ENCODE measurements at regions not wholly inside any gene's neighbourhood (a gene's known extent, or its start where the extent isn't known, plus 50 kb on each side); places are given as distances from the start of the nearest gene placed in this dataset.
"Not testable (repeated sequence)": the region's sequence is repeated elsewhere in the genome, so short reads cannot be mapped to it uniquely, and the experiment has no call there.

DNA sequence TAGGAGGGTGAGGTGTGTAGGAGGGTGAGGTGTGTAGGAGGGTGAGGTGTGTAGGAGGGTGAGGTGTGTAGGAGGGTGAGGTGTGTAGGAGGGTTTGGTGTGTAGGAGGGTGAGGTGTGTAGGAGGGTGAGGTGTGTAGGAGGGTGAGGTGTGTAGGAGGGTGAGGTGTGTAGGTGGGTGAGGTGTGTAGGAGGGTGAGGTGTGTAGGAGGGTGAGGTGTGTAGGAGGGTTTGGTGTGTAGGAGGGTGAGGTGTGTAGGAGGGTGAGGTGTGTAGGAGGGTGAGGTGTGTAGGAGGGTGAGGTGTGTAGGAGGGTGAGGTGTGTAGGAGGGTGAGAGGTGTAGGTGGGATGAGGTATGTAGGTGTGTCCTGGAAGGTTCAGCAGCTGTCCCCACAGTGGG lies 144.7 kb downstream of the DLL1 start:
- not testable (repeated sequence) for H3K9ac ChIP-seq (ENCODE audit: low read depth in 1 of 2, low read length in 2 of 2); H3K4me3 ChIP-seq (ENCODE audit: low read depth in 1 of 2, low read length in 2 of 2); H3K27me3 ChIP-seq (ENCODE audit: control insufficient read depth in 1 of 2, insufficient read depth in 2 of 2, low read length in 2 of 2); H3K36me3 ChIP-seq (ENCODE audit: control insufficient read depth in 1 of 2, insufficient read depth in 2 of 2, low read length in 2 of 2); H3K27ac ChIP-seq (ENCODE audit: low read depth, low read length); H3K9me3 ChIP-seq (ENCODE audit: control insufficient read depth in 1 of 2, low read length in 2 of 2)
- peaks cover 0 to 13% of the 10 kb centered on the region in 2 donors for H3K4me1 ChIP-seq (ENCODE audit: control insufficient read depth in 1 of 2, insufficient read depth in 2 of 2, low read length in 2 of 2)

GRCh38 chr6:170145716-170146115 lies 145.2 kb downstream of the DLL1 start:
- not testable (repeated sequence) for H3K9ac ChIP-seq (ENCODE audit: low read depth in 1 of 2, low read length in 2 of 2); H3K4me3 ChIP-seq (ENCODE audit: low read depth in 1 of 2, low read length in 2 of 2); H3K27ac ChIP-seq (ENCODE audit: low read depth, low read length); H3K9me3 ChIP-seq (ENCODE audit: control insufficient read depth in 1 of 2, low read length in 2 of 2); H3K36me3 ChIP-seq (ENCODE audit: control insufficient read depth in 1 of 2, insufficient read depth in 2 of 2, low read length in 2 of 2); H3K27me3 ChIP-seq (ENCODE audit: control insufficient read depth in 1 of 2, insufficient read depth in 2 of 2, low read length in 2 of 2)
- peaks cover 0 to 13% of the 10 kb centered on the region in 2 donors for H3K4me1 ChIP-seq (ENCODE audit: control insufficient read depth in 1 of 2, insufficient read depth in 2 of 2, low read length in 2 of 2)

GRCh38 chr6:170145272-170145592 lies 145.6 kb downstream of the DLL1 start:
- Histone ChIP-seq H3K4me3 (ENCODE audit: low read depth in 1 of 2, low read length in 2 of 2) (no peak overlapping the region), H3K27ac (ENCODE audit: low read depth, low read length) (no peak overlapping the region), H3K27me3 (ENCODE audit: control insufficient read depth in 1 of 2, insufficient read depth in 2 of 2, low read length in 2 of 2) (peaks cover 0 to 3% of the 10 kb centered on the region in 2 donors), H3K4me1 (ENCODE audit: control insufficient read depth in 1 of 2, insufficient read depth in 2 of 2, low read length in 2 of 2) (peaks cover 0 to 13% of the 10 kb centered on the region in 2 donors), H3K36me3 (ENCODE audit: control insufficient read depth in 1 of 2, insufficient read depth in 2 of 2, low read length in 2 of 2) (no peaks in the 10 kb centered on the region), H3K9me3 (ENCODE audit: control insufficient read depth in 1 of 2, low read length in 2 of 2) (peaks cover 0 to 7% of the 10 kb centered on the region in 2 donors), H3K9ac (ENCODE audit: low read depth in 1 of 2, low read length in 2 of 2) (no peak overlapping the region)

DNA sequence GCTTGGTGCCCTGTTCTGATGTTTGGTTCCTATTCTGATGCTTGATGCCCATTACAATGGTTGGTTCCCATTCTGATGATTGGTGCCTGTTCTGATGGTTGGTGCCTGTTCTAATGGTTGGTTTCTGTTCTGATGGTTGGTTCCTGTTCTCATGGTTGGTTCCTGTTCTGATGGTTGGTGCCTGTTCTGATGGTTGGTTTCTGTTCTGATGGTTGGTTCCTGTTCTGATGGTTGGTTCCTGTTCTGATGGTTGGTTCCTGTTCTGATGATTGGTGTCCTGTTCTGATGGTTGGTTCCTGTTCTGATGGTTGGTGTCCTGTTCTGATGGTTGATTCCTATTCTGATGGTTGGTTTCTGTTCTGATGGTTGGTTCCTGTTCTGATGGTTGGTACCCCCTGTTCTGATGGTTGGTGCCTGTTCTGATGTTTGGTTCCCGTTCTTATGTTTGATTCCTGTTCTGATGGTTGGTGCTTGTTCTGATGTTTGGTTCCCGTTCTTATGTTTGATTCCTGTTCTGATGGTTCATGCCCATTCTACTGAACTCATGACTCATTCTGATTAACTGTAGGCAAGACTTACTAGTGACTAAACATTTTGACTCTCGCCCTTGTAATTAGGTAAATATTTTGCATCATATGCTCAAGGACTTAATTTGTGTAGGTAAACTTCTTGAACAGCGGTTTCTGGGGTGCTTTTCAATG lies 146.2 kb downstream of the DLL1 start:
- Histone ChIP-seq H3K4me1 (ENCODE audit: control insufficient read depth in 1 of 2, insufficient read depth in 2 of 2, low read length in 2 of 2) (peaks cover 0 to 13% of the 10 kb centered on the region in 2 donors), H3K9ac (ENCODE audit: low read depth in 1 of 2, low read length in 2 of 2) (no peak overlapping the region), H3K36me3 (ENCODE audit: control insufficient read depth in 1 of 2, insufficient read depth in 2 of 2, low read length in 2 of 2) (no peaks in the 10 kb centered on the region), H3K27me3 (ENCODE audit: control insufficient read depth in 1 of 2, insufficient read depth in 2 of 2, low read length in 2 of 2) (peaks cover 0 to 3% of the 10 kb centered on the region in 2 donors), H3K9me3 (ENCODE audit: control insufficient read depth in 1 of 2, low read length in 2 of 2) (peaks cover 0 to 7% of the 10 kb centered on the region in 2 donors), H3K27ac (ENCODE audit: low read depth, low read length) (no peak overlapping the region), H3K4me3 (ENCODE audit: low read depth in 1 of 2, low read length in 2 of 2) (no peak overlapping the region)

GRCh38 chr6:170143401-170144150 lies 147.3 kb downstream of the DLL1 start:
- Histone ChIP-seq H3K27ac (ENCODE audit: low read depth, low read length) (no peak overlapping the region), H3K9me3 (ENCODE audit: control insufficient read depth in 1 of 2, low read length in 2 of 2) (peaks cover 0 to 7% of the 10 kb centered on the region in 2 donors), H3K4me3 (ENCODE audit: low read depth in 1 of 2, low read length in 2 of 2) (no peak overlapping the region), H3K36me3 (ENCODE audit: control insufficient read depth in 1 of 2, insufficient read depth in 2 of 2, low read length in 2 of 2) (no peaks in the 10 kb centered on the region), H3K4me1 (ENCODE audit: control insufficient read depth in 1 of 2, insufficient read depth in 2 of 2, low read length in 2 of 2) (peaks cover 0 to 13% of the 10 kb centered on the region in 2 donors), H3K9ac (ENCODE audit: low read depth in 1 of 2, low read length in 2 of 2) (no peak overlapping the region), H3K27me3 (ENCODE audit: control insufficient read depth in 1 of 2, insufficient read depth in 2 of 2, low read length in 2 of 2) (peaks cover 0 to 3% of the 10 kb centered on the region in 2 donors)

- peaks cover 0 to 13% of the 10 kb centered on the region in 2 donors for H3K4me1 ChIP-seq (ENCODE audit: control insufficient read depth in 1 of 2, insufficient read depth in 2 of 2, low read length in 2 of 2)
- no peaks in the 10 kb centered on the region for H3K36me3 ChIP-seq (ENCODE audit: control insufficient read depth in 1 of 2, insufficient read depth in 2 of 2, low read length in 2 of 2)
- no peak overlapping the region for H3K9ac ChIP-seq (ENCODE audit: low read depth in 1 of 2, low read length in 2 of 2)
- H3K4me3 ChIP-seq (ENCODE audit: low read depth in 1 of 2, low read length in 2 of 2): no peak overlapping the region
- H3K27ac ChIP-seq (ENCODE audit: low read depth, low read length): no peak overlapping the region
- peaks cover 0 to 7% of the 10 kb centered on the region in 2 donors for H3K9me3 ChIP-seq (ENCODE audit: control insufficient read depth in 1 of 2, low read length in 2 of 2)
- peaks cover 0 to 3% of the 10 kb centered on the region in 2 donors for H3K27me3 ChIP-seq (ENCODE audit: control insufficient read depth in 1 of 2, insufficient read depth in 2 of 2, low read length in 2 of 2)
These were observed 148.3 kb downstream of the DLL1 start for GRCh38 chr6:170142559-170142958.

DNA sequence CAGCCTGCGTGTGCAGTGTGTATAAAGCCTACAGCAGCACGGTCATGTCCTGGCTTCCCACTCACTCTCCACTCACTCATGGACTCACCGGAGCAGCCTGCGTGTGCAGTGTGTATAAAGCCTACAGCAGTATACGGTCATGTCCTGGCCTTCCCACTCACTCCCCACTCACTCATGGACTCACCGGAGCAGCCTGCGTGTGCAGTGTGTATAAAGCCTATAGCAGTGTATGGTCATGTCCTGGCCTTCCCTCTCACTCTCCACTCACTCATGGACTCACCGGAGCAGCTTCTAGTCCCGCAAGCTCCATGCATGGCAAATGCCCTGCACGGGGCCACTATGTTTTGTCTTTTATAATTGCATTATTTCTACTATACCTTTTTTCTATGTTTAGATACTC lies 149.8 kb downstream of the DLL1 start:
- H3K36me3 ChIP-seq (ENCODE audit: control insufficient read depth in 1 of 2, insufficient read depth in 2 of 2, low read length in 2 of 2); H3K27me3 ChIP-seq (ENCODE audit: control insufficient read depth in 1 of 2, insufficient read depth in 2 of 2, low read length in 2 of 2): not testable (repeated sequence)

GRCh38 chr6:170140129-170140528 lies 150.7 kb downstream of the DLL1 start:
- no peaks in the 10 kb centered on the region for H3K36me3 ChIP-seq (ENCODE audit: control insufficient read depth in 1 of 2, insufficient read depth in 2 of 2, low read length in 2 of 2)
- peaks cover 0 to 7% of the 10 kb centered on the region in 2 donors for H3K9me3 ChIP-seq (ENCODE audit: control insufficient read depth in 1 of 2, low read length in 2 of 2)
- peaks cover 0 to under 1% of the 10 kb centered on the region in 2 donors for H3K4me1 ChIP-seq (ENCODE audit: control insufficient read depth in 1 of 2, insufficient read depth in 2 of 2, low read length in 2 of 2)
- H3K27ac ChIP-seq (ENCODE audit: low read depth, low read length): no peak overlapping the region
- no peak overlapping the region for H3K9ac ChIP-seq (ENCODE audit: low read depth in 1 of 2, low read length in 2 of 2)
- no peaks in the 10 kb centered on the region for H3K27me3 ChIP-seq (ENCODE audit: control insufficient read depth in 1 of 2, insufficient read depth in 2 of 2, low read length in 2 of 2)
- no peak overlapping the region for H3K4me3 ChIP-seq (ENCODE audit: low read depth in 1 of 2, low read length in 2 of 2)

More for the DNA sequence above, 149.8 kb downstream of the DLL1 start:
- not testable (repeated sequence) for H3K9me3 ChIP-seq (ENCODE audit: control insufficient read depth in 1 of 2, low read length in 2 of 2); H3K9ac ChIP-seq (ENCODE audit: low read depth in 1 of 2, low read length in 2 of 2); H3K4me3 ChIP-seq (ENCODE audit: low read depth in 1 of 2, low read length in 2 of 2); H3K4me1 ChIP-seq (ENCODE audit: control insufficient read depth in 1 of 2, insufficient read depth in 2 of 2, low read length in 2 of 2); H3K27ac ChIP-seq (ENCODE audit: low read depth, low read length)

DNA sequence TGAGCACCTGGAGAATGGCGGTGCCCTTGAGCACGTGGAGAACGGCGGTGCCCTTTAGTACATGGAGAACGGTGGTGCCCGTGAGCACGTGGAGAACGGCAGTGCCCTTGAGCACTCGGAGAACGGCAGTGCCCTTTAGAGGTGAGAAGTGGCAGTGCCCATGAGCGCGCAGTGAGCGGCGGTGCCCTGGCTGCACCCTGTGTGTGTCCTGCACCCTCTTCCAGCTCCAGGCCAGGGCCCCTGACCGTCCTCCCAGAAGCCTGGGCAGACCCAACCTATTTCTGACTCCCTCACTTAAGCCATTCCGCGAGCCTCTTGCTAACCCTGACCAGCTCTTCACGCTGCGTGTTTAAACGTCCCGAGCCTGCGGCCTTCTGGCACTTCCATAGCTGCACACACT lies 151.3 kb downstream of the DLL1 start:
- no peak overlapping the region for H3K27ac ChIP-seq (ENCODE audit: low read depth, low read length)
- no peaks in the 10 kb centered on the region for H3K36me3 ChIP-seq (ENCODE audit: control insufficient read depth in 1 of 2, insufficient read depth in 2 of 2, low read length in 2 of 2)
- no peaks in the 10 kb centered on the region for H3K4me1 ChIP-seq (ENCODE audit: control insufficient read depth in 1 of 2, insufficient read depth in 2 of 2, low read length in 2 of 2)
- H3K27me3 ChIP-seq (ENCODE audit: control insufficient read depth in 1 of 2, insufficient read depth in 2 of 2, low read length in 2 of 2): no peaks in the 10 kb centered on the region
- H3K9me3 ChIP-seq (ENCODE audit: control insufficient read depth in 1 of 2, low read length in 2 of 2): peaks cover 0 to 4% of the 10 kb centered on the region in 2 donors
- no peak overlapping the region for H3K9ac ChIP-seq (ENCODE audit: low read depth in 1 of 2, low read length in 2 of 2)
- no peak overlapping the region for H3K4me3 ChIP-seq (ENCODE audit: low read depth in 1 of 2, low read length in 2 of 2)

GRCh38 chr6:170139046-170139445 lies 151.8 kb downstream of the DLL1 start:
- H3K4me1 ChIP-seq (ENCODE audit: control insufficient read depth in 1 of 2, insufficient read depth in 2 of 2, low read length in 2 of 2); H3K36me3 ChIP-seq (ENCODE audit: control insufficient read depth in 1 of 2, insufficient read depth in 2 of 2, low read length in 2 of 2); H3K27me3 ChIP-seq (ENCODE audit: control insufficient read depth in 1 of 2, insufficient read depth in 2 of 2, low read length in 2 of 2); H3K4me3 ChIP-seq (ENCODE audit: low read depth in 1 of 2, low read length in 2 of 2); H3K9ac ChIP-seq (ENCODE audit: low read depth in 1 of 2, low read length in 2 of 2); H3K9me3 ChIP-seq (ENCODE audit: control insufficient read depth in 1 of 2, low read length in 2 of 2); H3K27ac ChIP-seq (ENCODE audit: low read depth, low read length): not testable (repeated sequence)

Measured in duodenal mucosa (tissue), 2 donors.